Dedifferentiated amniotic fluid mesenchymal stem cell (primary cell): ENCODE measurements at regions not wholly inside any gene's neighbourhood (a gene's known extent, or its start where the extent isn't known, plus 50 kb on each side); places are given as distances from the start of the nearest gene placed in this dataset.
"Not testable (repeated sequence)": the region's sequence is repeated elsewhere in the genome, so short reads cannot be mapped to it uniquely, and the experiment has no call there.

Experiments used
- DNase-seq: peaks from one replicate; pipeline ENCODE4 v3.0.0-alpha.2; 2016; ENCODE audit errors: extremely low spot score

- DNase-seq: no peak
These were observed 168.6 kb upstream of the FAR2 start for GRCh38 chr12:28980436-28980835.

GRCh38 chr12:28987538-28988324 lies 161.3 kb upstream of the FAR2 start:
- DNase-seq: no peak

GRCh38 chr12:28988325-28988704 lies 160.8 kb upstream of the FAR2 start:
- no peak for DNase-seq

GRCh38 chr12:28991626-28992025 lies 157.5 kb upstream of the FAR2 start:
- DNase-seq: no peak

- DNase-seq: no peak
These were observed 155.4 kb upstream of the FAR2 start for GRCh38 chr12:28993720-28994119.

GRCh38 chr12:28994179-28994715 lies 154.8 kb upstream of the FAR2 start:
- no peak for DNase-seq

- DNase-seq: no peak
These were observed 152.4 kb upstream of the FAR2 start for GRCh38 chr12:28996688-28997087.

GRCh38 chr12:28998662-28999120 lies 150.4 kb upstream of the FAR2 start:
- peak; percentile 56 for DNase-seq

- no peak for DNase-seq
These were observed 144.8 kb upstream of the FAR2 start for GRCh38 chr12:29004066-29004935.

GRCh38 chr12:29004936-29005304 lies 144.2 kb upstream of the FAR2 start:
- no peak for DNase-seq

- no peak for DNase-seq
These were observed 140.3 kb upstream of the FAR2 start for GRCh38 chr12:29008786-29009185.

- DNase-seq: no peak
These were observed 136.4 kb upstream of the FAR2 start for GRCh38 chr12:29012673-29013072.

GRCh38 chr12:29017532-29017931 lies 131.5 kb upstream of the FAR2 start:
- not testable (repeated sequence) for DNase-seq

GRCh38 chr12:29023436-29024076 lies 125.5 kb upstream of the FAR2 start:
- no peak for DNase-seq

GRCh38 chr12:29024117-29024516 lies 125.0 kb upstream of the FAR2 start:
- no peak for DNase-seq

GRCh38 chr12:29025937-29026336 lies 123.1 kb upstream of the FAR2 start:
- no peak for DNase-seq

GRCh38 chr12:29026419-29026818 lies 122.7 kb upstream of the FAR2 start:
- no peak for DNase-seq

GRCh38 chr12:29029484-29029883 lies 119.6 kb upstream of the FAR2 start:
- DNase-seq: not testable (repeated sequence)

GRCh38 chr12:29030006-29030405 lies 119.1 kb upstream of the FAR2 start:
- DNase-seq: no peak

- no peak for DNase-seq
These were observed 116.6 kb upstream of the FAR2 start for GRCh38 chr12:29032446-29032845.

- DNase-seq: no peak
These were observed 115.6 kb upstream of the FAR2 start for GRCh38 chr12:29033519-29033918.

GRCh38 chr12:29035112-29035511 lies 114.0 kb upstream of the FAR2 start:
- no peak for DNase-seq
